BJ (cell line): ENCODE measurements at regions not wholly inside any gene's neighbourhood (a gene's known extent, or its start where the extent isn't known, plus 50 kb on each side); places are given as distances from the start of the nearest gene placed in this dataset.

ENCODE experiments used
- CTCF ChIA-PET: fragments of 350-600 bp; formaldehyde crosslinking; extraction: SDS; loops from one replicate; lab custom pipeline; 2021; ENCODE audit warnings: antibody characterized with exemption, inconsistent platforms; lab: Yijun Ruan, JAX
- POLR2A ChIA-PET: fragments of 300-600 bp; sonication (Branson Sonifier 250); formaldehyde crosslinking; extraction: SDS; loops from one replicate; lab custom pipeline; 2021; ENCODE audit warnings: antibody characterized with exemption; lab: Charles Lee
- DNase-seq: peaks from one replicate; pipeline ENCODE4 v3.0.0-alpha.2; 2011; ENCODE audit warnings: low read depth
- H3K27me3 ChIP-seq: 2 replicates; pipeline ENCODE4 v1.6.0; 2011; ENCODE audit warnings: low read length; ENCODE audit not compliant: control insufficient read depth, insufficient read depth
- H3K36me3 ChIP-seq: 2 replicates; pipeline ENCODE4 v1.5.1; 2011; ENCODE audit warnings: low read length; ENCODE audit not compliant: control insufficient read depth, insufficient read depth
- H3K4me3 ChIP-seq: 2 replicates; pipeline ENCODE4 v1.5.1; 2011; ENCODE audit warnings: low read depth, mild to moderate bottlenecking, control low read depth, low read length
- TF ChIP-seq, protein P1 (sequence below): IDR thresholded peaks from 2 replicates; pipeline ENCODE4 v1.5.1; 2011; ENCODE audit warnings: low read depth, mild to moderate bottlenecking, control low read depth, inconsistent platforms, low read length, moderate library complexity; ENCODE audit not compliant: insufficient read depth

DNA sequence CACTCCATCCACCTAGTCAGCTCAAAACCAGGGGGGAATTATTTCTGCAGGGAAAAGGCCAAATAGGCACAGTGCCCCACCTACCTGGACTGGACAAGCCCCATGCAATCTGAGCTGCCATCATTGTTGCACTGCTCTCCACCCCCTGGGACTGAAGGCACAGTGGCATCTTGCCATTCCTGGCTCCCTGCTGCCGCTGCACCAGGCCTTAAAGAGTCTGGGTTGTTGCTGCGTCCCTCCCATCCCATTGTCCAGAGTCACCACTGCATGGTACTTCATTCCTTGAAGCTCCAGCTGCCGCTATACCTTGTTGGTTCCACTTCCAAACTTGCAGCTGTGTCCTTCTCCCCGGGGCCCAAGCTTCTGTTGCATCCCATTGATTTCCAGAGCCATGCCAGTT, 629.7 kb downstream of the STIM2 start:
- ChIA-PET CTCF (no interaction called here), POLR2A (no interaction called here)
- no peak for DNase-seq
- H3K4me3 ChIP-seq: no peak overlapping the region
- no peaks in the 10 kb centered on the region for H3K36me3 ChIP-seq
- TF ChIP-seq, protein P1, sequence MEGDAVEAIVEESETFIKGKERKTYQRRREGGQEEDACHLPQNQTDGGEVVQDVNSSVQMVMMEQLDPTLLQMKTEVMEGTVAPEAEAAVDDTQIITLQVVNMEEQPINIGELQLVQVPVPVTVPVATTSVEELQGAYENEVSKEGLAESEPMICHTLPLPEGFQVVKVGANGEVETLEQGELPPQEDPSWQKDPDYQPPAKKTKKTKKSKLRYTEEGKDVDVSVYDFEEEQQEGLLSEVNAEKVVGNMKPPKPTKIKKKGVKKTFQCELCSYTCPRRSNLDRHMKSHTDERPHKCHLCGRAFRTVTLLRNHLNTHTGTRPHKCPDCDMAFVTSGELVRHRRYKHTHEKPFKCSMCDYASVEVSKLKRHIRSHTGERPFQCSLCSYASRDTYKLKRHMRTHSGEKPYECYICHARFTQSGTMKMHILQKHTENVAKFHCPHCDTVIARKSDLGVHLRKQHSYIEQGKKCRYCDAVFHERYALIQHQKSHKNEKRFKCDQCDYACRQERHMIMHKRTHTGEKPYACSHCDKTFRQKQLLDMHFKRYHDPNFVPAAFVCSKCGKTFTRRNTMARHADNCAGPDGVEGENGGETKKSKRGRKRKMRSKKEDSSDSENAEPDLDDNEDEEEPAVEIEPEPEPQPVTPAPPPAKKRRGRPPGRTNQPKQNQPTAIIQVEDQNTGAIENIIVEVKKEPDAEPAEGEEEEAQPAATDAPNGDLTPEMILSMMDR: no peak
- H3K27me3 ChIP-seq: no peaks in the 10 kb centered on the region

DNA sequence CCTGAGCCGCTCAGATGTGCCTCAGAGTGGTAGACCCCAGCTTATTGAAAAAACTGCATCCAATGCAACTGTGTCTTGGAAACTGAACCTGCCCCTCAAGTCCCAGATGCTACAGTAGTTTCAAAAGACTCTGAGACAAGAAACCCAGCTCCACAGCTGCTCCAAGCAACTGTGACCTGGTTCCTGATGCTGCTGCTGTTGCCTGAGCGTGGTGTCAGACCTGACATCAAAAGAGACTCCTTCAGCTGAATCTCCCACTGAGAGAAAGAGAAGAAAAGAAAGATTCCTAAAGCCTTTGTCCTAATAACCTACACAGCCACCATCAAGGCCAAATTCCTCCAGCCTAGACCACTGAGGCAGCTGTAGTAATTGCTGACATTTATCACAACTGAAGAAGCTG, 630.1 kb downstream of the STIM2 start:
- no peaks in the 10 kb centered on the region for H3K36me3 ChIP-seq
- no peak for DNase-seq
- TF ChIP-seq, protein P1: no peak
- ChIA-PET POLR2A (no interaction called here), CTCF (interaction anchor here (0.7 kb wide), 1 partner anchor 143 kb away, joined by 3 read pairs; no protein-coding TSS in a partner anchor)
- no peaks in the 10 kb centered on the region for H3K27me3 ChIP-seq
- no peak overlapping the region for H3K4me3 ChIP-seq

DNA sequence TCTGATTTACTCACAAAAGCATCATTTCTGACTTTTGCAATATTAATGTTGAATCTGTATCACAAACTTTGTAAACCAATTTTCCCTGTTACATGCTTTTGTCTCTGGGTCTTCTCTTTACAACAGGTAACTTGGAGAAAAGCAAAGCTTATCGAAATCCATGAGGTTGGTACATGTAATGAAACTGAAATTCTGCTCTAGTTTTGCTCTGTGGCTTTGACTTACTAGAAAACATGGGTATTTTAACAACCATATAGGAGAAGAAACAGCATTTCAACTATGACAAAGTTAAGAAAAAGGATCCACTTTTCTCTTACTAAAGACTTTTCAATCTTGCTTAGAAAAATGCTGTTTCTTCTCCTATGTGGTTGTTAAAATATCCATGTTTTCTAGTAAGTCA, 645.8 kb downstream of the STIM2 start:
- H3K36me3 ChIP-seq: no peaks in the 10 kb centered on the region
- ChIA-PET POLR2A (no interaction called here), CTCF (interaction anchor here (1.1 kb wide), 1 partner anchor 14 kb away, joined by 3 read pairs; no protein-coding TSS in a partner anchor)
- H3K27me3 ChIP-seq: no peaks in the 10 kb centered on the region
- TF ChIP-seq, protein P1: no peak
- H3K4me3 ChIP-seq: no peak overlapping the region
- DNase-seq: no peak

DNA sequence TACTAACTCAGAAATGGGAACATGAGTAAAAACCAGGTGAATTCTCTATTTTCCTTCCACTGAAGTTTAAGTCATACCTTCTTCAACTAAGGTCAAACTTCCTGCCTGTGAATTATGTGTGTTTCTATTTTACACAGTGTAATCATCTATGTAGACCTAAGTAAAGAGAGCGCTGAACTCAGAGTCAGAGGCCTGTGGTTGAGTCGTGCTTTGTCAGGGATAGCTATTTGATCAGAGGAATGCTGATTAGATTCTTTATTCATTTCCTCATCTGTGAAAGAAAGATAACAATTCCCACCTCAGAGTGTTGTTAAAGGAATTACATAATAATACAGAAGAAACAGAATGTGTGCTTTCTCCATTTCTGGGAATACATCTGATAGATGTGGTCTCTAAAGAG, 654.1 kb downstream of the STIM2 start:
- TF ChIP-seq, protein P1: no peak
- Histone ChIP-seq H3K36me3 (no peaks in the 10 kb centered on the region), H3K27me3 (no peaks in the 10 kb centered on the region), H3K4me3 (no peak overlapping the region)
- no peak for DNase-seq
- CTCF ChIA-PET: no interaction called here
- POLR2A ChIA-PET: no interaction called here

DNA sequence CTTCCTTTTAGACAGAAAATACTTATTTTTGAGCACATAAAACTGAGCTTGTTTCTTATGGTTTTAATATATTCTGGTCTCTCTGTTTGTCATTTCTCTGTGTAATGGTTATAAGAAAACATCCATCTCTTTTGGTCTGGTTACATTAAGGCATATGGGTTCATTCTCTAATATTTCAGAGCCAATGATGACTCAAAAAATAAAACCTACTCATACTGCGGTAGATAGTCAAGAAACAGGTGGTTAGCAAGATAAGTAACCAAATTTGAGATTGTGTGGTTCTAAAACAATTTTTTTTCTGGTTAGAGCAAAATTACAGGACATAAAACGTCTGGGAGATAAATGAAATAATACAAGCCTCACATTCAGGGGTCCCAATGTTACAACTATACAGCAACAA, 654.5 kb downstream of the STIM2 start:
- no peak overlapping the region for H3K4me3 ChIP-seq
- no peaks in the 10 kb centered on the region for H3K36me3 ChIP-seq
- ChIA-PET POLR2A (no interaction called here), CTCF (no interaction called here)
- no peaks in the 10 kb centered on the region for H3K27me3 ChIP-seq
- no peak for DNase-seq
- TF ChIP-seq, protein P1: no peak
